Skeletal muscle tissue (tissue), 3 donors: ENCODE measurements at regions not wholly inside any gene's neighbourhood (a gene's known extent, or its start where the extent isn't known, plus 50 kb on each side); places are given as distances from the start of the nearest gene placed in this dataset.

ENCODE experiments used
- H3K27ac ChIP-seq: one replicate; pipeline ENCODE4 v1.7.0; 2013; ENCODE audit warnings: mild to moderate bottlenecking, low read depth, low read length, inconsistent platforms
- H3K27me3 ChIP-seq, 3 donors: one replicate each; pipeline ENCODE4 v1.7.0; 2013; ENCODE audit warnings: low read length in 3 of 3; ENCODE audit not compliant: control insufficient read depth in 3 of 3, insufficient read depth in 3 of 3
- H3K36me3 ChIP-seq, 3 donors: one replicate each; pipeline ENCODE4 v1.7.0; 2013; ENCODE audit warnings: low read length in 3 of 3; ENCODE audit not compliant: control insufficient read depth in 3 of 3, insufficient read depth in 3 of 3
- H3K4me1 ChIP-seq, 3 donors: one replicate each; pipeline ENCODE4 v1.7.0; 2013; ENCODE audit warnings: low read length in 3 of 3, mild to moderate bottlenecking in 3 of 3; ENCODE audit not compliant: control insufficient read depth in 3 of 3, insufficient read depth in 3 of 3
- H3K4me3 ChIP-seq, 3 donors: one replicate each; pipeline ENCODE4 v1.7.0; 2013; ENCODE audit warnings: low read length in 3 of 3
- H3K9ac ChIP-seq, 3 donors: one replicate each; pipeline ENCODE4 v1.7.0; 2013; ENCODE audit warnings: low read length in 3 of 3, mild to moderate bottlenecking in 3 of 3, moderate library complexity in 2 of 3, low read depth in 1 of 3
- H3K9me3 ChIP-seq, 3 donors: one replicate each; pipeline ENCODE4 v1.7.0; 2013; ENCODE audit warnings: low read length in 3 of 3; ENCODE audit not compliant: control insufficient read depth in 3 of 3
- donor health status: Osteomylitis.

DNA sequence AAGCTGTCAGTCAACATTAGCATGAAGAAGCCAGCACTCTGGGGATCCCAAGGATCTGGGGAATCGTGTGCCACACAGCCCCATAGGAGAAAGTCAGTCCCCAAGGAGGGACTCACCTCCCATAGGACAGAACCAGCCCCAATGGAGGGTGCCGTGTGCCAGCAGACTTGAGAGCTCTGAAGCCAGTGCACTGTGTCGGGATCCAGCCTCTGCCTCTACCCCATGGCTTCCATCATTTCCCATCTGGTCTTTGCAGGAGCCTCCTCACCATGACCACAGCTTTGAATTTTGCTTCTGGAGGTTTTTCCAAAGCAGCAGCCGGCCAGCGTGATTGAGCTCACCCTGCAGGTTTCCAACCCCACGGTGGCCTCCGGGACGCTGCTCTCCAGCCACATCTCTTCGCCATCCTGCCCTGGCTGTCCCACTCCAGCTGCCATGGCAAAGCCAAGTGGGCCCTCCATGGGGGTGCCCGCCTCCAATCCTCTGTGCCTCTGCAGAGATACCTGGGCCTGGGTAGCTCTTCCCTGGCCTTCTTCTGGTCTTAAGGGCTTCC is 171.8 kb upstream of the SHH start:
- Histone ChIP-seq H3K27me3 (peaks cover 0 to 5% (median 3%) of the 10 kb centered on the region in 3 donors), H3K9ac (no peak overlapping the region), H3K4me1 (no peaks in the 10 kb centered on the region), H3K4me3 (no peak overlapping the region), H3K27ac (no peak overlapping the region), H3K9me3 (no peaks in the 10 kb centered on the region), H3K36me3 (no peaks in the 10 kb centered on the region)

DNA sequence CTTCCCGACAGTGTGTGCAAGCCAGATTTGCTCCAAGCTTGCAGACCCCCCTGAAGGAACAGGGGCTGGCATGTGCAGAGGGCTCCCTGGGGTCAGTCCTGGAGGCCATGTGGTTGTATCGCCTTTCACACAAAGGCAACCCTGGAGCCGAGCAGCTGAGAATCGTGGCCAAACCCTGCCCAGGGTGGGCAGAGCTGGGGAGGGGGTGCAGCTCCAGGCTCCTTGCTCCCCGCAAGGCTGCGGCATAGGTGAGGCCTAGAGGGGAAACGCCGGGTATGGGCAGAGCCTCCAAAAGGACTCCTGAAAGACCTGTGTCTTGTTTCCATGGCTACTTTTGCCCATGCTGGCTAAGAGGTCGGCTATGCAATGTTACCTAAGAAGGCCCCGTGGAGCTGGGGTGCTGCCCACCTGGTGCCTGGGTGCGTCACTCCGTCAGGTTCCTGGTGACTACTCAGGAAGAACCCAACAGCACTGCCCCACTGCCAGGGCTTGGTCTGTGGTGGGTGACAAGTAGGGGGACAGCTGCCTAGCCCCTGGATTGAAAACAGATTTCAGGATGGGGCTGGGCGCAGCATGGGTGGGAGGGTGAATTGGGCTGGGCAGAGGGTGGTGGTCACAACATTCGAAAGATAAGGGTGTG is 171.0 kb upstream of the SHH start:
- H3K4me3 ChIP-seq = no peak overlapping the region
- no peak overlapping the region for H3K27ac ChIP-seq
- H3K9ac ChIP-seq = no peak overlapping the region
- H3K27me3 ChIP-seq = peaks cover 0 to 5% (median 3%) of the 10 kb centered on the region in 3 donors
- H3K9me3 ChIP-seq = no peaks in the 10 kb centered on the region
- no peaks in the 10 kb centered on the region for H3K36me3 ChIP-seq
- H3K4me1 ChIP-seq = no peaks in the 10 kb centered on the region

DNA sequence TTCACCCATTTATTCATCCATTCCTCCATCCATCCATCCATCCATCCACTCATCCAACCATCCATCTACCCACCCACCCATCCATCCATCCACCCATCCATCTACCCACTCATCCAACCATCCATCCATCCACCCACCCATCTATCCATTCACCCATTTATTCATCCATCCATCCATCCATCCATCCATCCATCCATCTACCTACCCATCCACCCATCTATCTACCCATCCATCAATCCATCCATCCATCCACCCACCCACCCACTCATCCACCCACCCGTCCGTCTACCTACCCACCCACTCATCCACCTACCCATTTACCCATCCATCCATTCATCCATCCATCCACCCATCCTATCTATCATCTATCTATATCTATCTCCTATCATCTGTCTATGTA is 169.4 kb upstream of the SHH start:
- peaks cover 0 to 5% (median 4%) of the 10 kb centered on the region in 3 donors for H3K27me3 ChIP-seq

DNA sequence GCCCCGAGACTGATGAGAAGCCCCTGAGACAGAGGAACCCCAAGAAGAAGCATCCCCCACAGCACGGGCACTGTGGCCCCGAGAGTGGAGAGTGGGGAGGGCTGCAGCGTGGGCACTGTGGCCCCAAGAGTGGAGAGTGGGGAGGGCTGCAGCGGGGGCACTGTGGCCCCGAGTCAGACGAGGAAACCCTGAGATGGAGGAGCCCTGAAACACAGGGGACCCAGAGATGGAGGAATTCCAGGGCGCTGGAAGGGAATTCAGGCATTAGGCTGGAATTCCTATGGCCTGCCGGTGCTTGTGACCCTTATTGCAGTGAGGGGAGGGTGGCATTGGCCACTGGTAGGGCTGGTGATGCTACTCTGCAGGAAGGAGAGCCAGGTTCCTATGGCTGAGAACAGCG is 168.6 kb upstream of the SHH start:
- Histone ChIP-seq H3K27ac (no peak overlapping the region), H3K9ac (no peak overlapping the region), H3K9me3 (no peaks in the 10 kb centered on the region), H3K4me1 (no peaks in the 10 kb centered on the region), H3K36me3 (no peaks in the 10 kb centered on the region), H3K4me3 (no peak overlapping the region), H3K27me3 (peaks cover 0 to 3% (median 0%) of the 10 kb centered on the region in 3 donors)

More for the DNA sequence above, 169.4 kb upstream of the SHH start:
- Histone ChIP-seq H3K9me3 (no peaks in the 10 kb centered on the region), H3K4me3 (no peak overlapping the region), H3K4me1 (no peaks in the 10 kb centered on the region), H3K36me3 (no peaks in the 10 kb centered on the region), H3K27ac (no peak overlapping the region), H3K9ac (no peak overlapping the region)

DNA sequence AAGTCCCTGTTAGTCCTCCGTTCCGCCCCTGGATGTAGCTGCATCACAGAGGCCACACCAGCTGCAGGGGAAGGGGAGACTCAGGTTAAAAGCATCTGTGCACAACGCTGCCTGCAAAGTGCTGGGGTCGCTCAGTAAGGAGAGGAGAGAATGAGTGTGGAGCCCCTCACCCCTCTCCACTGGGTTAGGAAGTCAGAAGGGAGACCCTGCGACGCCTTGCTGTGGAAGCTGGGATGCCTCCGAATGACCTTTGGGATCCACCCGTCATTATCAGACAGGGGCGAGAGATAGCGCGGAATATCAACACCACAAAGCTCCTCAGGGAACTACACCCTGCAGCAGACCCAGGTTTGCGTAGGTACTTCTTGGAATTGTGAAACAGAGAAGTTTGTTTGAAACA is 167.7 kb upstream of the SHH start:
- Histone ChIP-seq H3K27ac (no peak overlapping the region), H3K36me3 (no peaks in the 10 kb centered on the region), H3K27me3 (peaks cover 0 to 6% (median 0%) of the 10 kb centered on the region in 3 donors), H3K9ac (no peak overlapping the region), H3K4me3 (no peak overlapping the region), H3K4me1 (no peaks in the 10 kb centered on the region), H3K9me3 (no peaks in the 10 kb centered on the region)

DNA sequence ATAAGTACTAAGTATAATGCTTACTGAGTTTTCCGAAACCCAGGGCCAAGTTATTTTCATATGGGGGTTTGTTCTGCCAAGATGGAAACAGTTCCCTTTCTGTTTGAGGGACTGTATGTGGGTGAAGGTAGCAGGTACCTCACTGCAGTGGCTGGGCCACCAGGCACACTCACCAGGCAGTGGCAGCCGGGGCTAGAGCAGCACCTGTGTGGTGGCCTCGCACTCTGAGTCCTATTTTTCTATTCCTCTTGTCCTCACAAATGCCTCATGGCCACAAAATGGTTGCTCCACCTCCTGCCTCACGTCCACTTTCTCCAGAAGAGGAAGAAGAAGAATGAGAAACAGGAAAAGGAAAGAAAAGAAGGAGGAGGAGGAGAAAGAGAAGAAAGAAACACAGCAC is 167.3 kb upstream of the SHH start:
- Histone ChIP-seq H3K36me3 (no peaks in the 10 kb centered on the region), H3K9ac (no peak overlapping the region), H3K9me3 (no peaks in the 10 kb centered on the region), H3K4me3 (no peak overlapping the region), H3K4me1 (no peaks in the 10 kb centered on the region), H3K27ac (no peak overlapping the region), H3K27me3 (peaks cover 0 to 6% (median 0%) of the 10 kb centered on the region in 3 donors)

- H3K9me3 ChIP-seq = no peaks in the 10 kb centered on the region
- no peak overlapping the region for H3K4me3 ChIP-seq
- no peaks in the 10 kb centered on the region for H3K4me1 ChIP-seq
- H3K27me3 ChIP-seq = peaks cover 0 to 11% (median 4%) of the 10 kb centered on the region in 3 donors
- no peak overlapping the region for H3K9ac ChIP-seq
- H3K27ac ChIP-seq = no peak overlapping the region
- H3K36me3 ChIP-seq = no peaks in the 10 kb centered on the region
These were observed 163.2 kb upstream of the SHH start for GRCh38 chr7:155975490-155975889.

GRCh38 chr7:155974186-155974897 is 162.1 kb upstream of the SHH start:
- Histone ChIP-seq H3K9ac (no peak overlapping the region), H3K27me3 (peaks cover 0 to 11% (median 4%) of the 10 kb centered on the region in 3 donors), H3K27ac (no peak overlapping the region), H3K9me3 (no peaks in the 10 kb centered on the region), H3K4me3 (no peak overlapping the region), H3K36me3 (no peaks in the 10 kb centered on the region), H3K4me1 (no peaks in the 10 kb centered on the region)

DNA sequence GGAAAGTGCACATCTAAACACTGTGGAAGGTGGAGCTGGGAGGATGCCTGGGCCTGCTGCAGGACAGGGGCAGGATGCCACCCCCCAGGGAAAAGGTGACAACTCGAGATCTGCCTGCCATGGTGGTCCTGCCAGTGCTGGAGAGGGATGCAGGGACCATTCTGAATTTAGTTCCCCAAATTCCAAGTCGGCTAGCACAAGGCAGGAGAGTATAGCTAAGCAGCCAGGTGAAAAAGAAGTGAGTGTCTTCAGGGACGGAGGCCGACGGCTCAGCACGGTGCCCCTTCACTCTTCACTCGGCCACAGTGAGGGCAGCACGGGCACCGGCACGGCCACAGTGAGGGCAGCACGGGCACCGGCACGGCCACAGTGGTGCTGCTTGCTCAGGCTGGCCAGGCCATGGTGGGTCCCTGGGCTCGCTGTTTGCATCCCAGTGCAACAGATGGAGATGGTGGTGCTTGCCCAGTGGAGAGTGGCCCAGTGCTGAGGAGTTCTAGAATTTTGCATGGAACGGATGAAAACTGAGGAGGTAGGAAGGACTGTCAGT is 161.3 kb upstream of the SHH start:
- Histone ChIP-seq H3K36me3 (no peaks in the 10 kb centered on the region), H3K27me3 (peaks cover 0 to 11% (median 4%) of the 10 kb centered on the region in 3 donors), H3K4me1 (no peaks in the 10 kb centered on the region), H3K9me3 (no peaks in the 10 kb centered on the region), H3K4me3 (no peak overlapping the region), H3K27ac (no peak overlapping the region), H3K9ac (no peak overlapping the region)
